ENCODE measurements at regions not wholly inside any gene's neighbourhood (a gene's known extent, or its start where the extent isn't known, plus 50 kb on each side); places are given as distances from the start of the nearest gene placed in this dataset.
A peak's percentile ranks its signal among the peaks of the same experiment; 100 is the strongest.

DNA sequence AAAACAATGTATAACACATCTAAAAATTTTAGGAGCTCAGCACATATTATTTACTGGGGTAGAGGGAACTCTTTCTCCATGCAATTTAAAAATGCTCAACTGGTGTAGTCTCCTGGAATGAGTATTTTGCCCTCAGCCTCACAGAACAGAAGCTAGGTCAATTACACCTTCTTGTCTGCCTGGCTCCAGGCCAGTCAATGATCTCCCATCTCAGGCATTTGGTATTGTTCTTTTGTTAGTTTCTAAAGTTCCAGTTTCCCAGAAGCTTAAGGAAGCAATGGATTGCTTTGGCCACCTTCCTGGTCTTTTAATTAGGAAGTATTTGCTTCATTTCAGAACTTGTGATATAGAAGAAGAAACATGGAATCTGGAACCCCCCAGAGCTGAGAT lies 360.3 kb upstream of the ASIC2 start:
- DNase-seq, result no peak

GRCh38 chr17:33657181-33657580 lies 364.1 kb upstream of the ASIC2 start:
- DNase-seq, result no peak

- no peak for DNase-seq
These were observed 368.9 kb upstream of the ASIC2 start for GRCh38 chr17:33661975-33662374.

DNA sequence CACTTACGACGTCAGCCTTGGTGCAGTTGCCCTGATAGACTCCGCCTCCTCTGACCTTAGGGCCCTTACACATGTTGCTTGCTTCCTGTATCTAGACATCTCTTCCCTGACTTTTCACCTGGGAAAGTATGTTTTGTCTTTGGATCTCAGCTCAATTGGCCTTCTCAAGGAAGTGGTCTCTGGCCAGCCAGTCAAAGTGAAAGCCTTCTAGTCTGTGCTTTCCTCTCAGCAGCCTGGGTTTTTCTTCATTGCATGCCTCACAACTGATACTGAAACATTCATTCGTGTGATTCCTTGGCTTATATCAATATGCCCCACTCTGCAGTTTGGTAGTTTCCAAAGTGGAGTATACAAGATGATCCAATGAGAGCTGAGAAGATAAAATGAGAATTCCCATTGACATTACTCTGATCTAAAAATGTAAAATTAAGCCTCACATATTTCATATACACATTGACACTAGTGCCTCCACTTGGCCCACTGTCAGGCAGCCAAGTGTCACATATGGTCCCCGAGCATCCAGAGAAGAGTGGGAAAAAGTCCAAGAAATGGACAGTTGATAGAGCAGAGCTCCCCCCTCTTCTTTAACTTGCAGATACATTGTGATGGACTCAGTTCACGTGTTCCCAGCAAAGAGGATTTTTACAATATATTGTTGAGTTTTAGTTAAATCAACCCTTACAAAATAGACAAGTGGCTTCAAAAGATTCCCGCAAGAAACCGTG lies 371.2 kb upstream of the ASIC2 start:
- no peak for DNase-seq

DNA sequence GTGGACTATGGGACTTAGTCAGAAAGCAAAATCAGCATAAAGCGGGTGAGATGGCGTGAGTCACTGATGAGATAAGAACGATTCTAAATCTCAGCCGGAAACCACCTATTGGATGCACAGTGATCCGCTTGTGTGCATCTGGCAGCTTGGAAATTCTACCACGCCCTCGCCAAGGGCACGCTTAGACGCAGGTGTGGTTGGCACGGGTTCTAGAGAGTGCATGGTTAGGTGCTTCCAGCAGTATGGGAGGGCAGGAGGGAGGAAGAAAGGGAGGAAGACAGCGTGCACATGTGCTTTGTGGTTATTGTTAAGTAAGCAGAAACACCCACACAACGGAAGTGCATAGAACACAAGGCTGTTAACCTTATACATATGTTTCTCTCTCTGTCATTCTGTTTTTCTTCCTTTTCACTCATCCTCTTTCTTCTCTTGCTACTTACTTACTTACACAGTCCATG lies 374.0 kb upstream of the ASIC2 start:
- DNase-seq, result peak; percentile 7

DNA sequence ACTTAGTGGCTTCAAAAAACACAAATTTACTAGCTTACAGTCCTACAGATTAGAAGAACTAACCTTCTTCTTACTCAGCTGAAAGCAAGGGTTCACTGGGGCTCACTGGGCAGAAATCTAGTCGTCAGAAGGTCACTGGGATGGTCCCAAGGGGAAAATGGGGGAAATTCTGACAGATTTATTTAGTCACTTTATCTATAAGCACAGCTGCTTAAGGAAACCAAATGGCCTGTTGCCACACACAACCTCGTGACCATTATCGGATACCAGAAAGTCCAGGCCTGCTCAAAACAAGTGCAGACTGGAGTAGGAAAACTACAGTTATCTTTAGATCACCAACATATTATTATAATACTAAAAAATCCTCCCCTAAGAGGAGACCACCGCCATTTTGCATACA lies 374.6 kb upstream of the ASIC2 start:
- DNase-seq, result no peak

DNA sequence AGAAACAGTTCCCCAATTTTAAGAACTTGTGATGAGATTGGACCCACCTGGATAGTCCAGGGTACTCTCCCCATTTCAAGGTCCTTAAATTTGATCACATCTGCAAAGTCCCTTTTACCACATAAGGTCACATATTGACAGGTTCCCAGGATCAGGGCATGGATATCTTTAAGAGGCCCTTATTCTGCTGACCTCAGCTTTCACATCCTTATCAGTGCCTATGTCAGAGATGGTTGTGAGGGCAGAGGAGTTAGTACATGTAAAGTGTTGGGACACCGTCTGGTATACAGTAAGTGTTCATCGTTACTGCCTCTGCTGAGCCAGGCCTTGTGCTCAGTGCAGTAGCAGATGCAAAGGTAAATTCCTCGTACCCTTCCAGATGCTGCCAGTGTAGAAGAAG lies 375.4 kb upstream of the ASIC2 start:
- DNase-seq, result no peak

- no peak for DNase-seq
These were observed 378.4 kb upstream of the ASIC2 start for GRCh38 chr17:33671491-33671890.

GRCh38 chr17:33674685-33675084 lies 381.6 kb upstream of the ASIC2 start:
- peak; percentile 38 for DNase-seq

GRCh38 chr17:33676444-33676843 lies 383.3 kb upstream of the ASIC2 start:
- DNase-seq, result no peak

DNA sequence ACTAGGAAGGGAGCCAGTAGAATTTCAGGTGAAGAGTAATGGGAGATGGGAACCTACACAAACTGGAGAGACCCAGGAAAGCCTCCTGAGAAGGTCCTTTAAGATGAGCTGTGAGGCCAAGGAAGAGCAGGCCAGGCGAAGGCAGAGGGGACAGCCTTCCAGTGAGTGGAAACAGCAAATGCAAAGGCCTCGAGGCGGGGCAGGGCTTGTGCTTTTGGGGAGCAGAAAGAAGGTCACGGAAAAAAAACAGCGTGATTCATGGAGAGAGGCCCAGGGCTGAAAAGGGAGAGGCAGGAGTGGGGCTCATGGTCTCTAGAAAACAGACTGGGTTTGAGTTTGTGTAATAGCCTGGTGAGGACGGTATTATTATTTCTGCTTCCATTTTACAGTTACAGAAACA lies 386.5 kb upstream of the ASIC2 start:
- no peak for DNase-seq

GRCh38 chr17:33680472-33680871 lies 387.4 kb upstream of the ASIC2 start:
- no peak for DNase-seq

DNA sequence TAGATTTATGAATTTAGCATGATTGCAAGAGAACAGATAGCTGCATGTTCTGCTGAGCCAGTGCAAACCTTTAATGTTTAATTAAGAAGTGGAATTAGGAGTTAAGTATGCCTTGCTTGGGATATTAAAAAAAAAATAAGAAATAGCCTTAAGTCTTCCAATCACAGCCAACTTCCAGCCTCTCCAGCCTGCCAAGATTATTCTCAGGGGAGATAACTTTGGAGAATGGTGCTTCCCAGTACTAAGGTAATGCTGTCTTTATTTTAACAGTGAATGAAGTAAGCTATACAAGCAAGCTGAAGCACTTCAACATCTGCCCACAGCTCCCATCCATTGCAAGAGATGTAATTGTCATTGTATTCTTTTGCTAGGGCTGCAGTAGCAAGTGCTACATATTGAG lies 389.5 kb upstream of the ASIC2 start:
- DNase-seq, result no peak

GRCh38 chr17:33684735-33685134 lies 391.6 kb upstream of the ASIC2 start:
- DNase-seq, result no peak

- DNase-seq, result peak; percentile 16
These were observed 393.1 kb upstream of the ASIC2 start for GRCh38 chr17:33686171-33686570.

GRCh38 chr17:33687831-33688230 lies 394.7 kb upstream of the ASIC2 start:
- no peak for DNase-seq

GRCh38 chr17:33688771-33689170 lies 395.7 kb upstream of the ASIC2 start:
- DNase-seq, result no peak

GRCh38 chr17:33689725-33690124 lies 396.6 kb upstream of the ASIC2 start:
- no peak for DNase-seq

GRCh38 chr17:33695431-33695830 lies 402.3 kb upstream of the ASIC2 start:
- DNase-seq, result no peak

- no peak for DNase-seq
These were observed 403.0 kb upstream of the ASIC2 start for GRCh38 chr17:33696102-33696501.

- no peak for DNase-seq
These were observed 404.5 kb upstream of the ASIC2 start for GRCh38 chr17:33697557-33697956.

GRCh38 chr17:33701910-33702309 lies 408.8 kb upstream of the ASIC2 start:
- no peak for DNase-seq

- DNase-seq, result no peak
These were observed 411.8 kb upstream of the ASIC2 start for GRCh38 chr17:33704856-33705255.

GRCh38 chr17:33709881-33710280 lies 416.8 kb upstream of the ASIC2 start:
- DNase-seq, result no peak

- no peak for DNase-seq
These were observed 419.0 kb upstream of the ASIC2 start for GRCh38 chr17:33712120-33712519.

Data from stimulated activated CD4-positive, alpha-beta T cell treated with anti-CD3 and anti-CD28 coated beads, Interleukin-4, amount 100 ng/mL, for 1 hour (primary cell).